HG03159 (cell line): ENCODE measurements at regions not wholly inside any gene's neighbourhood (a gene's known extent, or its start where the extent isn't known, plus 50 kb on each side); places are given as distances from the start of the nearest gene placed in this dataset.
"Not testable (repeated sequence)": the region's sequence is repeated elsewhere in the genome, so short reads cannot be mapped to it uniquely, and the experiment has no call there.

Source experiments
- ATAC-seq: cut with Tn5 transposase; IDR thresholded peaks from one replicate; pipeline ENCODE4 v1.9.1; 2021; ENCODE audit warnings: mild to moderate bottlenecking, moderate library complexity; ENCODE audit not compliant: unreplicated experiment

DNA sequence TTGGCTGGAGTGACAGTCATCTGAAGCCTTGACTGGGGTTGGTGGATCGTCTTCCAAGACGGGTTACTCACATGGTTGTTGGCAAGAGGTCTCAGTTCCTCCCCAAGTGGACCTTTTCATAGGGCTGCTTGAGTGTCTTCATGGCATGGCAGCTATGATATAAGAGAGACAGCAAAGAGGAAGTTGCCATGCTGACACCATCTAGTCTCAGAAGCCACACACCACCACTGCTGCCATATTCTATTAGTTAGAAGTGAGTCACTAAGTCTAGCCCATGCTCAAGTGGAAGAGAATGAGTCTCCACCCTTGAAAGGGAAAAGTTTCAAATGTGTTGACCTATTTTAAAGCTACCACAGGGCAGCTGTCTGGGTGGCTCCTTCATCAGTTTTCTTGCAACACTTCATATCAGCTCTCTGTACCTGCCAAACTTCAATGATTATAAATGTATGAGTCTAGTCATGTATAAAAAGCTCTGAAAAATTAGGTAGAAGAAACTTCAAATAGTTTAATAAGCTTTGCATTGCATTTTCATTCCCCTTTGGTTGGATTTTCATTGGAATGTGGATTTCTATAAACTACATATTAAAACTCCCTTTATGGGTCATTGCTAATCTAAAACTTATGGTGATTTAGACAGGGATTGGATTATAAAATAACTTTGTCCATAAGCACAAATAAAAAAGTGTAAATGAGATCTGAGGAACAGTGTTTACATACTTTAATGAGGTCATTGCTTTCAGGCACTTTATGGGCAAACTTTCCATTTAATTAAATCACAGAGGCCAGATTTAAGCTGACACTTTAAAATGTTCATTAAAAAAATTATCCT, 68.0 kb upstream of the ATXN3L start:
- no peak for ATAC-seq

DNA sequence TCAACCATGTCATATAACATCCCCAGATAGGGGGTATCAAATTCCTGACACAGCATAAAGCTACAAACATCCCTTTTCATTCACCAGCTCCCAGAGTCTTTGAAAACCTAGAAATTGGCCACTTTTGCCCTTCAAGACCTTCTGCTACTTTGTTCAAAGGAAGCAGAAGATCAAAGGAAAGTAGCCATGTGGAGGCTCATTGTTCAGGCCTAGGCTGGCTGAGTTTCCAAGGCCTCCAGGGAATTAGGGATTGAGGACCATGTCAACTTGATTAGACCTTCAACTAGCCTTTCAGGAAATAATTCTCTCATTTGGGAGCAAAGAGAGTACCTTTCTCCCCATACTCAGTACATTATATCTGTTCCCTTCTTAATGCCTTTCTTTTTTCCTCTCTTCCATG, 66.8 kb upstream of the ATXN3L start:
- ATAC-seq = no peak

DNA sequence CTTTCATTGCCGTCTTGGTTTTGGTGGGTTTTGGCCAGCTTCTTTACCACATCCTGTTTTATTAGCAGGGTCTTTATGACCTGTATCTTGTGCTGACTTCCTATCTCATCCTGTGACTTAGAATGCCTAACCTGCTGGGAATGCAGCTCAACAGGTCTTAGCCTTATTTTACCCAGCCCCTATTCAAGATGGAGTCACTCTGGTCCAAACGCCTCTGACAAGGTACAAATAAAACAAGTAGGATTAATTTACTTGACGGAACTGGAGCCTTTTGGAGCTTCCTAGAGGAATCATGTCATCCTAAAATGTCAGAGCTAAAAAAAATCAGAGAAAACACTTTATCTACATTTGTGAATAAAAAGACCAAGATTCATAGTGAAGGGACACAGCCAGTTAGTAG, 66.2 kb upstream of the ATXN3L start:
- no peak for ATAC-seq

DNA sequence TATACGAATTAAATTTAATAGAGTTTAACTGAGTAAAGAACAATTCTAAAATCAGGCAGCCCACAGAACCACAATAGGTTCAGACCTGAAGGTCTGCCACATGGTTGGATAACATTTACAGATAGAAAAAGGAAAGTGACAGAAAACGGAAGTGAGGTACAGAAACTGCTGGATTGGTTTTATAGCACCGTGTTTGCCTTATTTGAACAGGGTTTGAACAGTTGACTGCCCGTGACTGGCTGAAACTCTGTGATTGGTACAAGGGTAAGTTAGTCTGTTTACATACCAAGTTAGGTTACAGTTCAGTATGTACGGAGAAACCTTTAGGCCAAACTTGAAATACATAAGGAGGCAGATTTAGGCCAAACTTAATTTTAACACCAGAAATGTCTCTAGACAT, 64.1 kb upstream of the ATXN3L start:
- ATAC-seq = no peak

DNA sequence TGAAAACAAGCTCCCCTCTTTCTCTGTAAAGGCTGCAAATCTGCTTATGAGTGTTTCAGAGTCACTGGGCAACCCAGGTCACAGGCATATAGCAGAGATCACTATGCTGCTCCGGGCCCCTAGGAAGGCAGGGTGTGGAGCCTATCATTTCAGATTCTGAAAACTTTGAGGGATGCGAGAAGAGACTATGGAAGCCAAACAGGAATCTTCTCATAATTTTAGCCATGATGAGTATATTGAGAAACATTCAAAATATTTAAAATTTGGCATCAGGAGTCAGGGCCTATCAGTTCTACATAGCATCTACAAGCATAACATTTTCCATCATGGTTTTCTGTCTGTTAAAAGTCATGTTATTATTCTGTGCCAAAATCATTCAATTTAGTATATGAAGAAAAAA, 61.7 kb upstream of the ATXN3L start:
- no peak for ATAC-seq

DNA sequence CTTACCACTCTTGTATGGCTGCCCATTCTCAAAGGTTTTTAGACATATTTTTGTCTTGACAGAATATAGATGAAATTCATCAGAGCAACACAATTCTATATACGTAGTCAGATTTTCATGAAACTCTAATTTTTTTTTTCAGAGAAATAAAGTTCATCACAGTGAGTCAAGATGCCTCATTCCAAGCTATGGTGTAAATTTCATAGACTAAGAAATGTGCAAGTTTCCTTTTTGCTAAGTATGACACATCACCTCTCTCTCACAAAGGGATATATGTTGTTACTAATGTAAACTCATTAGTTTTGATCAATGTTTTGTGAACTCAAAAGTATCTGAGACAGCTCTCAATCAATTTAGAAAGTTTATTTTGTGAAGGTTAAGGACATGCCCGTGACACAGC, 60.4 kb upstream of the ATXN3L start:
- ATAC-seq = no peak

DNA sequence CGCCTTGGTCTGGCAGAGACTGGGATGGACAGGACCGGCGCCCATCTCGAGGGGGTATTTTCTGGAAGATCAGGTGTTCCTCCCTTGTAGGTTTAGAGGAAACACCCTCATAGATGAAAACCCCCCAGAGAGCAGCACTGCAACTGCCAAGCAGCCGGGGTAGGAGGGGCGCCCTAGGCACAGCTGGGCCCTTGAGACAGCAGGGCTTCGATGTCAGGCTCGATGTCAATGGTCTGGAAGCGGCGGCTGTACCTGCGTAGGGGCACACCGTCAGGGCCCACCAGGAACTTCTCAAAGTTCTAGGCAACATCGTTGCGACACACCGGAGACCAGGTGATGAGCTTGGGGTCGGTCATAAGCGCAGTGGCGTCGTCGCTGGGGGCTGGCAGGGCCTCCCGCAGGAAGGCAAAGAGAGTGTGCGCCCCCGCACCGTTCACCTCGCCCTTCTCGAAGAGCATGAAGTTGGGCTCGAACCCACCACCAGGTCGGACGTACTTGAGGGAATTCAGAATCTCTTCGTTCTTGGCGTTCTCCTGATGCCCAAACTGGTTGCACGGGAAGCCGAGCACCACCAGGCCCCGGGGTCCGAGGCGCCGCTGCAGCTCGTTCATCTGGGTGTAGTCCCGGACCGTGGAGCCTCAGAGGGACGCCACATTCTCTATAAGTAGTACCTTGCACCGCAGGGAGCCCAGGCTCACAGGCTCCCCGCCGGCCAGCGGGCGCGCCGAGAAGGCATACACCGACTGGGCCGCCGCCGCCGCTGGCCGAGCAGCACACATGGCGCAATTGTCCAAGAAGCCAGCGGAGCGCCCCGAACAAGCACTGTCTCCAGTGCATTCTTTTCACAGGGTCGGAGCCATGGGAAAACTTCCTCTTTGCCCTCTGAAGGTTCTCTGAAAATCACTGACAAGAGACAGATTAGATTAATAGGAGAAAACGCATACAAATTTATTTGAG, 59.0 kb upstream of the ATXN3L start:
- ATAC-seq = not testable (repeated sequence)

DNA sequence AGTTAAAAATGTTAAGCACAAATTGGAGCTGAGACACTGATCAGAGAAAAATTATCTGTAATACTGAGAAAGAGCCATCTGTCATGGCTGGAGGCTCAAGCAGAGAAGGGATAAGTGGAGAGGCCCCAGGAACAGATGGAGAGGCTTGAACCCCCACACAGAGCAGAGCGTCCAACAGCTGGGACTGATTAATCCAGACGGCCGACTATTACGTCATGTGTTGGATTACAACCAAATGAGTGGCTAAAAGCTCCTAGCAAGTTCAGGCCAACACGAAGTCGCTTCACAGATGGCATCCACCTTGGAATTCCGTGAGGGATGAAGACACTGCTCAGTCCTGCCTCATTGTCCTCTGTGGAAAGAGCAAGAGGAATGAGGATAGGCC, 57.7 kb upstream of the ATXN3L start:
- ATAC-seq = no peak

DNA sequence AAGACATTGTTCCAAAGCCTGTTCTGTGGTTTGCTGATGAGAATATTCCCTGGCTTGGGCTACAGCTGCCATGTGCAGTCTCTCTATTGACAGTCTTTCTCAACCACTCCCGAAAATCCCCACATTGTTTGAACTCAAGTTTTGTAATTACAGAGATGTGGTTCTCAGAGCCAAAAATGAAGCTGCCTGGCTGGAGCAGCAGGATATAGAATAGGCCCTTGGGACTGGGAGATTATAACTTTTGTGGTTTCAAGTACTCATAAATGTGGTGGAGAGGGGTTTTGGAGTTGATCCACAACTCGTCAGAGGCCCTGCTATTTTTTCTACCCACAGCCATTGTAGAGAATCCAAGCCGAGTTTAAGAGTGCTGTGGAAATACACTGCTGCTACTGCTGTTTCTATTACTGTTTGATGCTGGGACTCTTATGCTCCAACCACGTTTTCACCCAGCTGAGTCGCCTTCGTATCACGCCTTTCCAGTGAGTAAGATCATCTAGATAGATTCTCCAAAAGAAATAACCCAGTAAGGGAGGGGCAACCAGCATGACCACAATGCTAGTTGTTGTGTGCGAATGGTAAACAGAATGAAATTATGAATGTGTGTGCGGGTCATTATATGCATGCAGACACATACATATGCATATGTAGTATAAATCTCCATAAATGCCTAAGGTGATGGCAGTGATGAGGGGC, 57.1 kb upstream of the ATXN3L start:
- no peak for ATAC-seq

DNA sequence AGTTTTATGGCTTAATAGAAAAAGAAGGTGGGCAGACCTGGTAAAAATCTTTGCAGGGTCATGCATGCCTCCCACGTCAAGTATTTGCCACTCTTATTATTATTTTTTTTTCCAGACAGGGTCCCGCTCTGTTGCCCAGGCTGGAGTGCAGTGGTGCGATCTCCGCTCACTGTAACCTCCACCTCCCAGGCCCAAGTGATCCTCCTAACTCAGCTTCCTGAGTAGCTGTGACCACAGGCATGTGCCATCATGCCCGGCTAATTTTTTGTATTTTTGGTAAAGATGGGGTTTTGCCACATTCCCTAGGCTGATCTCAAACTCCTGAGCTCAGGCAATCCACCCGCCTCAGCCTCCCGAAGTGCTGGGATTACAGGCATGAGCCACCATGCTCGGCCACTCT, 55.7 kb upstream of the ATXN3L start:
- not testable (repeated sequence) for ATAC-seq

DNA sequence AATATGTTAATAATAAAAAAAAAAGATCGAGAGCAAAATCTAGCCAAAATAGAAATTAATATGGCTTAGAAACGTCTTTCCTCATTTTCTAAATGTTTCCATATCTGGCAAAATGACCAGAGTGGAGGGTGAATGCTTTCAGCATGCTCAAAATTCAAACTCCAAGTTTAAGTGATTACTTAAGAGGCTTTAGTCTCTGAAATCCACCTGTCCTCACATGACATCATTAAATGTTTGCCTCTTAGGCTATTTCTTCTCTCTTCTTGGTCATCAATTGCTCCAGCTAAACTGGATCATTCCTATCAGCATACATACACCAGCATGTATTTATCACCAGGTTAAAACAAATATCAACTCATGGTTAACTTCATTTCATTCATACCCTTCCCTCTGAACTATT, 54.5 kb upstream of the ATXN3L start:
- ATAC-seq = no peak

DNA sequence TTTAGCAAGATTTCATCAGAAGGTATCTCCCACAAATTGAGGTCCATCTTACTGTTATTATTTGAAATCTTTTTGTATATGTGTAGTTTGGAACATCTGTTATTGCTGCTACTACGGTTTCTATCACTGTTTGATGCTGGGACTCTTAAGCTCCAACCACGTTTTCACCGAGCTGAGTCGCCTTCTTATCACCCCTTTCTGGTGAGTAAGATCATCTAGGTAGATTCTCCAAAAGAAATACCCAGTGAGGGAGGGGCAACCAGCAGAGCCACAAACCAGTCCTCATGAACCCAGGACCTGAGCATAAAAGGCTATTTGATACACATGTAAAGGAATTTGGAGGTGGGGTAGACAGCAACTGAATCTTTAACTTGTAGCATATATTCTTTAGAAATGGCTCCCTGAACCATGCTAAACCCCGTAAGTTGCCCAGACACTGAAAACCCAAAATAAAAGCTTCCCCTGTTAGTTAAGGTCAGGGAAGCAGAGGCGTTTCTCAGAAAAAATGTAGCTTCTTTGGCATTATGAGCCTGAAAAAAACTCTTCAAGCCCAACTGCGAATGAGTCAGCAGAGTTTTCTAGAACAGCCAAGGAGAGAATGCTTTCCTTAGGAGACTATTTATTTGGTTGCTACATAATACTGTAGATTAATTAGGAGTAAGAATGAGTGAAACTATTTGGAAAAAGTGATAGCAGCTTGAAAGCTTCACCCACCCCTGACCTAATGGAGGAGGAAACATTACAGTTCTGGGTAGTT, 53.8 kb upstream of the ATXN3L start:
- ATAC-seq = no peak

DNA sequence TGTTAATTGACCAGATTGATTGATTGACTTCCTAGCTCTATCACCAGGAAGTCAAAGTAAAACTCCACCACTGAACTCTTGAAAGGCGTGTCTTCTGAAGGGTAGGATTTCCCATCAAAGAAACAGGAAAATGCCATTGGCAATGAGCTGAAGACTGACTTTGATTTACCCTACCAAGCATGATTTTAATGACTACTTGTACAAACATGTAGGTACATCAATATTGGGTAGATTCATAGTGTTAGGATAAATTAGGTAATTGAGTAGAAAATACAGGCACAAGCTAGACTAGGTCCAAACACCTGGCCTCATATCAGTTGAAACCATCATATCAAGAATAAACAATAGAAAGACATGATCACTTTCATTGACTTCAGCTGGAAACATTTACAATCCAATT, 53.2 kb upstream of the ATXN3L start:
- no peak for ATAC-seq

DNA sequence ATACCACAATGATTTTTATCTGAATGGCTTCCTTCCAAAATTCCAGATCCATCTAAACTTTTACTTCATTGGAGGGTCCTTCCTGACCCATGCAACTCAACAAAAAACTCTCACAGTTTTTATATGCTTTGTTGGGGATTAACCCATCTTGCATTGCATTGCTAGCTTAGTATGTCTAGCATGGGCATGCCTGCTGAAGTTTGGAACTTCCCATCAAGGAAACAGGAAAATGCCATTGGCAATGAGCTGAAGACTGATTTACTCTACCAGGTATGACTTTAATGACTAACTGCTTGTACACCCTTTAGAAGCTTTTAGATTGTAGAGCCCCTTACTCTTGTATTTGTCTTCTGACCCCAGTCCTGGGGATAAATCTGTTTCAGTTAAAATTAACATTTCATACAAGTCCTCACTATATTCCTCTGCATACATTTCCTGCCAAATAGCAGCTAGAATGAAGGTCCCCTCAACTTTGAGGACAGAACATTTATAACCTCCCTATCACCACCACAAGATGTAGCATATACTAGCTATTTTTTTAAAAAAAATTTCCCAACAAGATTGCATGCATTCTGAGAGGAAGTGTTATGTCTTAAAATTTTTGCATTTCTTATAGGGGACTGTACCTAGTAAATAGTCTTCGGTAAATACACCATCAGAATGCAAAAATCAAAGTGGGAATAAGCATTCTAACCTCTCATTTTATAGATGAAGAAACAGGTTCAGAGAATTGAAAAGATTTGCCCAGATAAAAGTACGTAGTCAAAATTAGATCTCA, 52.5 kb upstream of the ATXN3L start:
- no peak for ATAC-seq

DNA sequence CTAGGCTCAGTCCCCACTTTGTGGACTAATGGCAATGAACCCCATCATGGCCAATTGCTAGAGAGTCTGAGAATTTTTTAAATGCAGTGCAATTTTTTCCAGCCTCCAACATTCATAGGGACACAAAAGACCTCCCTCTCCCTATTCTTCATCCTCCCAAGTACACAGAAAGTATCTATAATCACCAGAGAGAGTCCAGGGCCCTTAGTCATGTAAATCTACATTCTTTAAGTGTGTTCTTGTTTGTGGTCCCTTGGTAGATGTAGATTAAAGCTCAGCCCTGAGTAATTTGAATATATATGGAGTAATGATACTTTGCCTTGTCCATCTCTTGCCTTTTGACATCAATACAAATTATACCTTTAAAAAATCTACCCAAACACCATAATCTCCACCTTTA, 51.3 kb upstream of the ATXN3L start:
- ATAC-seq = no peak

DNA sequence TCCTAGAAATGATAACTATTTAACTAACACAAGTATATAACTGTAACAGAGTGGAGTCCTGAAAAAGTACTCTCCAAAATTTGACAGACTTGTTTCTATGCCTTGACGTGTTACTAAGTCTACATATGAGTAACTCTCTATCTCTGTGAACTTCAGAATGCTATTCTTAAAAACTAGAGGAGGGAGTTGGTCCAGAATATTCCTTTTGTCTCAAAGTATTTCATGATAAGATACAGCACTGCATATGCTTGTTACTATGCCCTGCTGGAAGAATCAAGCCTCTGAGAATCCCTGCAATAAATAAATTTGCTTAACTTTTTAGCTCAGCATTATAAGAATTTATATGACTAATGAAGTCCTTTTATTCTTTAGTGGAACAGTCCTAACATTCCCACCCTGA, 50.9 kb upstream of the ATXN3L start:
- no peak for ATAC-seq
